ENCODE measurements at regions not wholly inside any gene's neighbourhood (a gene's known extent, or its start where the extent isn't known, plus 50 kb on each side); places are given as distances from the start of the nearest gene placed in this dataset.
A peak's percentile ranks its signal among the peaks of the same experiment; 100 is the strongest.
"Not testable (repeated sequence)": the region's sequence is repeated elsewhere in the genome, so short reads cannot be mapped to it uniquely, and the experiment has no call there.

DNA sequence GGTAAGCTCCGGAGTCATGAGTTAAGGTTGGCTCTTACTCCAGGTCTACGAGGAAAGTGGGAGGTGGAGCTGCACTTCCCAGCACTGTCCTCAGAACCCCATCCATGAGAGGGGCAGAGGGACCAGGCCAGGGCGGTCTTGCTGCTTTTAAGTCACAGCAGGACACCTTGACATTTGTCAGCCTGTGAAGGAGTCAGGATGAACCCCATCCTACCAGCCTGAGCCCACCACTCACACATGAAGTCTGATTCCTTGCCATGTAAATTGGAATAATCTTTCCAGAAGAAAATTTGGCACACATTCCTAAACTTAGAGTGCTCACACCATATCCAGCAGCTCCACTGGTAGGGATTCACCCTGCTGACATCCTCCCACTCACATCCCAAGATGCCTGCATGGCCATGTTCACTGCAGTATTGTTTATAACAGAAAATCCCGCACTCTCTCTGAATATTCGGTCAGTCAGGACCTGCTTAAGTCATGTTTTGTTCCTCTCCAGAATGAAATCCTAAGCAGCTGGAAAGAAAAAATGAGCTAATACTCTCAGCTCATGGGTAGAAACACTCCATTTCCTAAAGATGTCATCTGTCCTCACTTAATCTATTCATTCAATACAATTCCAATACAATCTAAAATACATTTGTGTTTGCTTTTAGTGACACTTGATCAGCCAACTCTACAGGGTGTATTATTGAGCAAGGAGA is 79.3 kb upstream of the COL5A1 start:
- no peak for DNase-seq

DNA sequence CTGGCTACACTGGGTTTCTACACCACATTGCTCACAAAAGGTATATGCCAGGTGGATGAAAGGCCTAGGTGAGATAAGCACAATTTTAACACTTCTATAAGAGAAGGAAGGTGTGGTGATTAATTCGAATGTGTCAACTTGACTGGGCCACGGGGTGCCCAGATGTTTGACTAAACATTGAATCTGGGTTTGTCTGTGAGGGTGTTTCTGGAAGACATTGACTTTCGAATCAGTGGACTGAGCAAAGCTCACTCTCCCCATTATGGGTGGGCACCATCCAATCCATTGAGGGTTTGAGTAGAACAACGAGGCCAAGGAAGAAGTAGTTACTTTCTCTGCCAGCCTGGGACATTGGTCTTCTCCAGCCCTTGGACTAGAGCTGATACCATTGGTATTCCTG is 78.2 kb upstream of the COL5A1 start:
- DNase-seq = no peak

DNA sequence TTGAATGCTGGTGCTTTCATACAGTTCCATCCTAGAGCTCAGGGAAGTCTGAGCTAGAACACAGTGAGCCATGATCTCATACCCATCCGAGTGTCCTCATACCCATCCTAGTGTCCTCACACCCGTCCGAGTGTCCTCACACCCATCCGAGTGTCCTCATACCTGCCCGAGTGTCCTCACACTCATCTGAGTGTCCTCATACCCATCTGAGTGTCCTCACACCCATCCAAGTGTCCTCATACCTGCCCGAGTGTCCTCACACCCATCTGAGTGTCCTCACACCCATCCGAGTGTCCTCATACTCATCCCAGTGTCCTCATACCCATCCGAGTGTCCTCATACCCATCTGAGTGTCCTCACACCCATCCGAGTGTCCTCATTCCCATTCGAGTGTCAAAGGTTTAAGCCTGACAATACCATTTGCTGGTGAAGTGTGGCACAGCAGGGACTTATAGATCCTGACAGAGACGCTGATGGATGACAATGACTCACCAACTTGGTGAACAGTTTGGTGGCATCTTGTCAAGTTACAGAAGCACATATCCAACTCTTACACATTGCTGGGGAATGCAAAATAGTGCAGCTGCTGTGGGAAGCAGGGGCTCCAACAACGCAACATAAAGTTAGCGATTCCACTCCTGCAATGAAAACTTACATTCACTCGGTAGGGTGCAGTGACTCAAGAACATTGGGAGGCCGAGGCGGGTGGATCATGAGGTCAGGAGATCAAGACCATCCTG is 77.0 kb upstream of the COL5A1 start:
- peak; percentile 95 for DNase-seq

DNA sequence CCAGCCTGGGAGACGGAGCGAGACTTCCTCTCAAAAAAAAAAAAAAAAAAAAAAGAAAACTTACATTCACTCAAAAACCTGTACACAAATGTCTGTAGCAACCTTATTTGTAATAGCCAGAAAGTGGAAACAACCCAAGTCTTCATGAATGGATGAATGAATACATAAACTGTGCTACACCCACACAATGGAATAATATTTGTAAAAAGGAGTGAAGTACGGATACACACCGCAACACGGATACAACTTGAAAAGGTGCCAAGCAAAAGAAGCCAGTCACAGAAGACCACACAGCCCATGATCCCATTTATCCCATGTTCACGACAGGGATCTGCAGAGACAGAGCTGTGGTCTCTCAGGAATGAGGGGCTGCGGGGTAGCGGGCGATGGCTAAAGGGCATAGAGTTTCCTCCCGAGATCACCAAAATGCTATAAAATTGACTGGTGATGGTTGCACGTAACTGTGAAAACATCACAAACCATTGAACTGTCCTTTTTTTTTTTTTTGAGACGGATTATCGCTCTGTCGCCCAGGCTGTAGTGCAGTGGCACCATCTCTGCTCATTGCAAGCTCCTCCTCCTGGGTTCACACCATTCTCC is 76.2 kb upstream of the COL5A1 start:
- DNase-seq = no peak

DNA sequence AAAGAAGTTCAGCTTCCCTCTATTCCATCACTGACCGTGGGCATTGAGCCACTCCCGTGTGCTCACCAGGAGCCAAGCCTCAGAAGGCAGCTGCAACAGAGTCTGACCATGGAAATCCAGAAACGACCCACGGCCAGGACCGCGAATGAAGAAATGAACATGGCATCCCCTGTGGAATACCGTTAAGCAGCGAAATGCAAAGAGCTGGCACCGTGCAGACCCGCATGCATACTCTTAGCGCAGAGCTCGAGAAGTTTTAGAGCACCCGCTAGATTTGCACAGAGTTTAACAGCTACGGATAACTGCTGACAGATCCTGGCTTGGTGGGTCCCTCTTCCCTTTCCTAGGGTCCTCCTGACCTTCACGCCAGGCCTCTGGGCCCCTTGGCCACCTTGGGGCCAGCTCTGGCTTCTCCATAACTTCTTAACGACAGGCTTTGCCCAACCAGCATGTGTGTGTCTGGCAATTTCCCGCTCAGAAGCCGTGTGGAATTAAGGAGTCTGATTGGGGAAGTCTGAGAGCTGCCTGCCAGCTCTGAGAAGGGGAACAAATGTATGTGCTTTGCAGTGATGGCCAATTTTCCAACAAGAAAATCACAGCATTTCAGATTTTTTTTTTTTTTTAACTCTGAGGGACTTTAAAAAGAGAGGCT is 75.3 kb upstream of the COL5A1 start:
- DNase-seq = no peak

DNA sequence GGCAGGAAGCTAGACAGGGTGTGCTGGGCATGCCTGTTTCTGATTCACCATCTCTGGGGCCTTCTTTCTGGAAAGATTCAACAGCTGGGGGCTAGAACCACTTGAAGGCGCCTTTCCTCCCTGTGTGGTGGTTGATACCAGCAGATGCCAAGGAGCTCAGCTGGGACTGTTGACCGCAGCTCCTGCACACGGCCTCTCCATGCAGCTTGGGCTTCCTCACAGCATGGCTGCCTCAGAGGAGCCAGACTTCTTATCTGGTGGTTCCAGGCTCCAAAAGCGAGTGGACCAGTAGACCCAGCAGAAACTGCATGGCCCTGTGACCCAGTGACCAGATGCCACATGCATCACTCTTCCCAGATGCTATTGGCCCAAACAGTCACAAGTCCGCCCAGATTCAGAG is 74.7 kb upstream of the COL5A1 start:
- no peak for DNase-seq

DNA sequence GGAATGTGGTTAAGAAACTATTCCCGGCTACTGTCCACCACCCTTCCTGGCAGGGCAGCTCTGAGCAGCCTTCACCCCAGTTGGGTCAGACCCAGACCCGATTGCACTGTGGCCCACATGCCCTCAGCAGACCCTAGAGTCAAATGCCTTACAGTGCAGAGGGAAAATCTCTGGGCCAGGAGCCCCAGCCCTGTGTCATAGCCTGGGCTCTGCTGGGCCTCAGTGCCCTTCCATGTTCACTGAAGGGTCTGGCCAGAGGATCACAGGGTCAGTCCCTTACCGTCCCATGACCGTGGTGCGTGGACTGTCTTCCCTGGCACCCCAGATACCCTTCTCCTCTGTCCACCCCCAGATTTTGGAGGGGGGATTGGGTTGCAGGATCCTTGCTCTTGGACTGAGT is 73.5 kb upstream of the COL5A1 start:
- DNase-seq = no peak

DNA sequence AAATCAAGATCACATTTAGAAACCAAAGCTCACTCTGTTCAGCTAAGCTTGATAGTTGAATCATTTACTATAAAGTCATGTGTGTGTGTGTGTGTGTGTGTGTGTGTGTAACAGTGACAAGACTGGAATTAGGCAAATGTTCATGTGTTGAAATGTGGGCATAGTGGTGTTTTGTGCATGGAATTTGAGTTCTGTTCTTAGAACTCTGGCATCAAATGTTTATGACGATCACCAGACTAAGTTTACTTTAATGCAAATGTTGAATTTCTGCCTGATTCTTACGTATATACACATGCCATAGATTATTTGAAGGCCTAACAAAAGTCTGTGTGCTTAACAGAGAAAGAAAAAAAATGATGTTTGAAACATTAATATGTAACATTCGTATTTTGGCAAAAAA is 72.8 kb upstream of the COL5A1 start:
- peak; percentile 47 for DNase-seq

DNA sequence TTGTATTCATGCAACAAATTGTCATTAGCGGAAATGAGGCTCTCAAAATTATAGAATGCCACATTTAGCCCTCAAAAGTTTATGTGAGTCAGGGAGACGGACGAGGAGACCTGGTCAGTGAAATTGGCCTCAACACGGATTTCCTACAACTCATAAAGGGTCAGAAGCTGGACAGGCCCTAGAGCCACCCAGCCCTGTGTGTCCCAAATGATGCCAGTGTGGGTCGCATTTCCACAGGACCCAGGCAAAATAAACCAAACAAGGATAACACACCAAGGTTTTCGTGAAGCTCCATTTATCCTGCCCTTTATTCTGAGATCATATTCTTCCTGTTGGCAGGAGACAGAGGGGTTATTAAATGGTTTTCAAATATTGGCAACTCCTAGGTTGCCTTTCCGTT is 72.0 kb upstream of the COL5A1 start:
- DNase-seq = no peak

DNA sequence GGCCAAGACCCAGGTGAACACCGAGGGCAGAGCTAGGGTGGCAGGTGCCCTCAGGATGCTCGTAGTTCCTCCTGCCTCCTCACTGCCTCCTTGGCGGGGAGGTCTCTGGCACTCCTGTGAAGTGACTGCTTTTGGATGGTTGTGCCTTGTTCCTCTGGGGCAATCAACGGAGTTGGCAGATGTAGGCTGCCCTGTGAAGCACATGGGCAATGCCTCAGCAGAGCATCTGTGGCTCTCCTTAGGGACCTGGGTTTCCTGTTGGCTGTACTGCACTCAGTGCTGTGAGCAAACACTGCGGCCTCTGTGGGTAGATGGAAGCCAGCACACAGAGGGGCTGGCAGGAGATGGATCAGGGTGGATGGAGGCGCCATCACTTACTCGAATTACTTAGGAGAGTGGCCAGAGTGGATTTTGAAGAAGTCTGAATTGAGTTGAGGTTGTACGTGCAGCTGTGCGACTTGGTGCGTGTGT is 71.4 kb upstream of the COL5A1 start:
- DNase-seq = peak; percentile 37

DNA sequence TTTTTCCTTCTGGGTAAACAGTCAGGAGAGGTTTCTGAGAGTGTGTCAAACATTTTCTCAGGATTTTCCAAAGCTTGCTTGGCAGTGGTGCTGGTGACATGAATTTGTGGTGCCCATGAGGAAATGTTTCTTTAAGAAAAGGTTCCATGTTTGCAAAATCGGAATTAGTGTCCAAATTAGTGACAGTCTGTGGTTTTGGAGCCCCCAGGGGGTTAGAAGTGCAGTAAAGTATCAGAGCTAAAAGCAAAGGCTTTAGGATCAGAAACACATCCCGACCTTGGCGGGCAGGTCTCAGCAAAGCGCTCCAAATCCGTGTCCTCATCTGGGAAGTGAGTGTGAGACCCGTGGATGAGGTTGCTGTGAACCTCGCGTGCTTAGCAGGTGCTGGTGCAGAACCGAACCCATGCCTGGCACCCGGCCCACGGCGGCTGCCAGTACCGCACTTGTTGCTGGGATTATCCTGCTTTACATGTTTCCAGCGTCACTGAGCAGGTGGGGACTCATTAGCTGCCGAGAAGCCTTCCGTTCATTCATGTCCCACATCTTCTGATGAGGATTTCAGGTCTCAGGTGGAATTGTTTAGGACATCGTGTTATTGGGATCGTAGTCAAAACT is 70.8 kb upstream of the COL5A1 start:
- DNase-seq = no peak

DNA sequence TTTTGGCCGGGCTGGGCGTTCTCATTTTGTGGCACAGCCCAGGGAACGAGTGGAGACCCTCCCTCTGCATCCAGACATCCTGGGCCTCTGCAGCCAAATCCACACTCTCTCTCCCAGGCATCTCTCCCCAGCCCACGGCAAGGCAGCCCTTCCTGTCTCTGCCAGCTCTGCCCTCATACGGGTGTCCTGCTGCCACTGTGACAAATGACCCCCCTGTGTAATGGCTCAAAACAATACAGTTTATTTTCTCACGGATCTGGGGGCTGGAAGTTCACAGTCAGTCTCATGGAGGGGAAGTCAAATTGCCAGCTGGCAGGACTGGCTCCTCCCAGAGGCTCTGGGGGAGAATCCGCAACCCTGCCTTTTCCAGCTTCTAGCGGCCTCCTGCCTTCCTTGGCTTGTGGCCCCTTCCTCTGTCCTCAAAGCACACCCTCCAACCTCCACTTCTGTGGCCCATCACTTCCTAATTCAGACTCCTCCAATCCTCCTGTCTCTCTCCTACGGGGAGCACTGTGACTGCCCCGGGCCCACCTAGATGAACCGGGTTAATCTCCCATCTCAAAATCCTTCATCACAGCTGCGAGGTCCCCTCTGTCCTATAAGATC is 70.2 kb upstream of the COL5A1 start:
- no peak for DNase-seq

DNA sequence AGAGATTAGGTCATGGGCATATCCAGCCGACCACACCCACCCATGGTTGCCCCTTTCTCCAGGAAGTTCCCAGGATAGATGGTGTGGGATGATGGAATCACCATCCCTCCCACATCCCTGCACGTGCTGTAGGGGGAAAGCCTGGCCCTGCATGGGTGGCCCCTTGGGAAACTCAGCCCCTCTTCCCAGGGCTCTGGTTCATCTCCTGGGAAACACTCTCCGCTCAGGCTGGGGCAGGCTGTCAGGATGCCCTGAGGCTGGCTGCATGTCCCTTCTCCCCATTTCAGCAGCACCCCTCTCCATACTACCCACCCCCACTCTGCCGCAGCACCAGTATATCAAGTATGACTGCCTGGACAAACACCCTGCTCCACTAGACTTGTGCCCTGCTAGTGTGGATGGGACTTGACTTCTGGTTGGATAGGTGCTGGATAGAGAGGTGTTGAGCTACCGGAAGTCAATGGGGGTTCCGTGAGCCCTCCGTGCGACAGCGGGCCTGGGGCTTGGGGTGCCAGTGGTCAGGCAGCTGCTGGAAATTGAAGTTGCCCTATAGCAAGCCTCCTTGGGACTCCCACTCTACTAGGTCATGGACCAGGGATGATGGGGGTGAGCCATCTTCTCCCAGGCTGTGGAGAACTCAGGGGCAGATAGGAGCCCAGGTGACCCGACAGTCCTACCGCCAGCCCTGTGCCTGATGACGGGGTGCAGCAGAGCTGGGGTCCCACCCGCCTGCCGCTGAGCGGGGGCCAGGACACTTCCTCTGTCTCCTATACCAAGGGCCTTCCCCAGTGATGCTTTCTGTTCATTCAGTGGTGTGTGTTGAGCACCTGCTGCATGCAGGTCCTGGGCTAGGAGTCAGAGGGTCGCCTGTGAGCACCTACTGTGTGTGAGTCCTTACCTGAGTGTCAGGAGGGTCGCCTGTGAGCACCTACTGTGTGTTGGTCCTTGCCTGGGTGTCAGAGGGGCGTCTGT is 69.4 kb upstream of the COL5A1 start:
- no peak for DNase-seq

DNA sequence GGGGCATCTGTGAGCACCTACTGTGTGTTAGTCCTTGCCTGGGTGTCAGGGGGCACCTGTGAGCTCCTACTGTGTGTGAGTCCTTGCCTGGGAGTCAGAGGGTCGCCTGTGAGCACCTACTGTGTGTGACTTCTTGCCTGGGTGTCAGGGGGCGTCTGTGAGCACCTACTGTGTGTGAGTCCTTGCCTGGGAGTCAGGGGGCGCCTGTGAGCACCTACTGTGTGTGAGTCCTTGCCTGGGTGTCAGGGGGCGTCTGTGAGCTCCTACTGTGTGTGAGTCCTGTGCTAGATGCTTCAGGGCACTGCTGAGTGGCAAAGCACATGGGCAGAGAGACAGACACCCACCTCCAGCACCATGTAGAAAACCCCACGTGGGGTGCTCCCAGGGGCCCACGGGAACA is 66.9 kb upstream of the COL5A1 start:
- DNase-seq = not testable (repeated sequence)

DNA sequence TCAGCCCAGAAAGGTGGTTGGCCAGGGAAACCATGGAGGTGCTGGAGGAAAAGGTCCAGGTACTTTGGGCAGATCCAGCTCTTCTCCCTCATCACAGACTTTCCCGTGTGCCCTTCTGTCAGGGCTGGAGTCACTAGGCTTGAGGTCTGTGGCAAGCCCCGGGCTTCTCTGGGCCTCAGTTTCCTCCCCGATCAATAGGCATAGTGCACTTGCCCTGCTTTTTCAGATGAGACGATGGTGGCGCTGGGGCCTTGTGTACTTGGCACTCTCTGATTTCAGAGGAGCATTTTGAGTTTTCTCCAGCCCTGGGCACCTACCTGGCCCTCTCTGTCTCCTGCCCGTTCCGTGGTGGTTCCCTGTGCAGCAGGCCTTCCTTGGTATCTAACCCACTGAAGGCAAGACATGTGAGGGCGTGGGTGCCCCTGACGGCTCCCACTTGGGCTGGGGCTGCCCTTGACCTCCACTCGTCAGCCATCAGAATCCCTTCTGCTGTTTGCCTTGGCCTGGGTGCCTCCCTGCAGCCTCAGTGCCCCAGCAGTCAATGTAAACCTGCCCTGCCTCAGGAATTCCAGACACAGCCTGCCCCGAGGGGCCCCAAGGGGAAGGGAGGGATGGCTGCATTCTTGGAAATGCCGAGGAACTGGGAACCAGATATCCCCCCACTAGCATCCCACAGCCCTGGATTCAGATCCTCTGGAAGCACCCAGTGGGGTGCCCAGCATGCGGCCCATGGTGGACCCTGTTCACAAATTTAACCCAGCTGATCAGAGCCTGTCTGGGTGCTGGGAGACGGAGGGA is 66.3 kb upstream of the COL5A1 start:
- peak; percentile 42 for DNase-seq

DNA sequence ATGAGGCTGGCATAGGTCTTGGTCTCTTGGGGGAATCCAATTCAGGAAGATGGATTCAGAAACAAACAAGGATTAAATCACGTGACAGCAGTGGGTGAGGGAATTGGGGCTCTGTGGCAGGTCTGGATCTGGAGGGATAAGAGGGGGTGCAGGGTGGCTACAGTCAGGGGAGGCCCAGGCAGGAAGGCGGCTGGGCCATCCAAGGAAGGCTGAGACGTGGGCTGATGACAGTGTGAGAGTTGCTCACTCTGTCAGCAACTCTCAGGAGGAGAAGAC is 65.8 kb upstream of the COL5A1 start:
- DNase-seq = no peak

DNA sequence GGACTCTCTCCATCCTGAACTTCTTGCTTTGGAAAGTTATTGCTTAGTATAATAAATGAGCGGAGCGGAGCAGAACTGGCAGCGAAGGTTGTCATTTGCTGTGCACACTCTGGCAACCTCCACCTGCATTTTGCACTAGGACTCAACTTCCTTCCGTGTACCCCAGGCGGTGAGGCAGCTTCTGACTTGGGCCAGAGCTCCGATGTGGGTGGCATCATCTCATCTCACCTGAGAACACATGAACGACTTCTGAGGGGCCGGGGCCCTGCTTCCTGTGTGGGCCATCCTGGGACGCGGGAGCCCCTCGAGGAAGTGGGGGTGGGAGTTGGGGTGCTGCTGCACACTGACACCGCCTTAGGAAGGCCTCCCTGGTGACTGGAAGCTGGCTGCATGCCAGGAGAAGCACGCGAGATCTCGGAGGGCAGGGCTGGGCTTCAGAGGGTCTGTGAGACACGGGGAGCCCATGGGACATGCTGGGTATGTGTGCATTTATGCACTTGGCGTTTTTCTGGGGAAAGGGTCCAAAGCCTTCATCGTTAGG is 56.5 kb upstream of the COL5A1 start:
- DNase-seq = no peak

DNA sequence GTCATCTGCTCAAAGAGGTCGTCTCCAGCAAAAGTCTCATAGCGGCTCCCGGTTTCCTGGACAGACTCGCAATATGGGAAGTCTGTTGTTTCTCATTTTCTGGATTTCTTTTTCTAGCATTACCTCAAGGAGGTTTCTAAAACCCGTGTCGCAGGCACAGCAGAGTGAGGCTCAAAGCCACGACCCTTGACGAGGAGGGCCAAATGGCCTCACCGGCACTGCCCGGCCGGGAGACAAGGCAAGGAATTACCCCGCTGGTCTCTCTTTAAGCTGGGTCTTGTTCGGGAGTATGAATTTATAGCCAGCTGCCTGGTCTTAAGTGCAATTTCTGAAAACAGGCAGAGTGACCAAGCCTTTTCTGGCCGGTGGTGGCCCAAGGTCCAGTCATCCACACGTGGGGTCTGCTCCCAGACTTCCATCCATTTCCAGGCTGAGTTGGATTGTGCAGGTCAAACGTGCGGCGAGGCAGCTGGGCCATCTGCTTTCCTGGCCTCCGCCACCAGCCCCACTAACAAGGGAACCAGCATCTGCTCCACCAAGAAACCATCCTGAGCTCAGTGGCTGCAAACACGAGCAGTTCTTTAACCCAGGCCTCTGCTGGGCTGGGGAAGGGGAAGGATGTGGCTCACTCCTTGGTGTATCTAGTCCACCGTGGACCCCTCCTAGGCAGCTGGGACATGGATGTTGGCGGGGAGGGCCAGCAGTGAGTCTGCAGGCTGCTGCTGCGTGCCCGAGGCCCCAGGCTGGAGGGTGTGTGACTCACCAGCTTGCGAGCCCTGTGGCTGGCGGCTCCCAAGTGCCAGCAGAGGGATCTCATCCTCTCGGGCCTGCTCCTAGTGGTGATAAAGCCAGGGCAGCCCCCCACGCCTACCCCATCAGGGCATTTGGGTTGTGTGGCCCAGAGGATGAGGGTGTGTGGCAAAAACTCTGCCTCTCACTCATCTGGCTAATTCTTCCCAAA is 55.6 kb upstream of the COL5A1 start:
- peak; percentile 71 for DNase-seq

DNA sequence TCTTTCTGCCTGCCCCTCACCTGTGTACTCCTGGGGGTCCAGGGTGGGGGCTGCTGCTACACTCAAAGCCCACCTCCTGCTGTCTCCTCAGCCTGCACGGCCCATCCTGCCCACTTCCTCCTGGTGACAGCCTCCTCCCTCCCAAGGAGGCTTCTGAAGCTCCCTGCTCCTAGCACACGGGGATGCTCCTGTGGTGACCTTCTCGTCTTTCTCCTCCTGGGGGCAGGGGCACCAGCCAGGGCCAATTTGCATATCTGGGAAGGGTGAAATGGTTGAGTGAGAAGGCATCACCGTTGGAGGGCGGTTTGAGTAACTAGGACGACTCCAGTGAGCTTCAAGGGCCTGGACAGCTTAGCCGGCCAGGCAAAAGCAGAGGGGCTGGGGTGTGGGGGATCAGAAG is 51.9 kb upstream of the COL5A1 start:
- no peak for DNase-seq
